GM10248 (cell line): ENCODE measurements at regions not wholly inside any gene's neighbourhood (a gene's known extent, or its start where the extent isn't known, plus 50 kb on each side); places are given as distances from the start of the nearest gene placed in this dataset.

ENCODE experiments used
- CTCF ChIA-PET: fragments of 300-600 bp; sonication (Branson Sonifier 250); formaldehyde crosslinking; extraction: SDS; loops from one replicate; lab custom pipeline; 2021; ENCODE audit warnings: antibody characterized with exemption; lab: Yijun Ruan, JAX
- POLR2A ChIA-PET: fragments of 350-650 bp; sonication (Branson Sonifier 250); formaldehyde crosslinking; extraction: SDS; loops from one replicate; lab custom pipeline; 2020; ENCODE audit warnings: antibody characterized with exemption; lab: Yijun Ruan, JAX
- DNase-seq: peaks from one replicate; pipeline ENCODE4 v3.0.0; 2012; ENCODE audit errors: extremely low spot score
- TF ChIP-seq, protein P1 (sequence below): IDR thresholded peaks from 2 replicates; pipeline ENCODE4 v1.5.1; 2012; ENCODE audit warnings: mild to moderate bottlenecking, low read depth; ENCODE audit errors: extremely low read depth, missing control alignments, control extremely low read depth

DNA sequence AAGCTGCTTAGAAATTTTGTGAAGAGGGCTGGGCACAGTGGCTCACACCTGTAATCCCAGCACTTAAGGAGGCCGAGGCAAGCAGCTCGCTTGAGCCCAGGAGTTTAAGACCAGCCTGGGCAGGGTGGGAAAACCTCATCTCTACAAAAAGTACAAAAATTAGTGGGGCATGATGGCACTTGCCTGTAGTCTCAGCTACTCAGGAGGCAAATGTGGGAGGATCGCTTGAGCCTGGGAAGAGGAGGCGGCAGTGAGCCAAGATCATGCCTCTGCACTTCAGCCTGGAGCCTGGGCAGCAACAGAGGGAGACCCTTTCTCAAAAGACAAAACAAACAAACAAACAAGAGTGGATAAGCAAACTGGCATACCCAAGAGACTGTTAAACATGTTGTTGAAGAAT is 308.3 kb upstream of the ADGRB3 start:
- POLR2A ChIA-PET, result no interaction called here
- DNase-seq, result no peak
- CTCF ChIA-PET, result no interaction called here
- TF ChIP-seq, protein P1, sequence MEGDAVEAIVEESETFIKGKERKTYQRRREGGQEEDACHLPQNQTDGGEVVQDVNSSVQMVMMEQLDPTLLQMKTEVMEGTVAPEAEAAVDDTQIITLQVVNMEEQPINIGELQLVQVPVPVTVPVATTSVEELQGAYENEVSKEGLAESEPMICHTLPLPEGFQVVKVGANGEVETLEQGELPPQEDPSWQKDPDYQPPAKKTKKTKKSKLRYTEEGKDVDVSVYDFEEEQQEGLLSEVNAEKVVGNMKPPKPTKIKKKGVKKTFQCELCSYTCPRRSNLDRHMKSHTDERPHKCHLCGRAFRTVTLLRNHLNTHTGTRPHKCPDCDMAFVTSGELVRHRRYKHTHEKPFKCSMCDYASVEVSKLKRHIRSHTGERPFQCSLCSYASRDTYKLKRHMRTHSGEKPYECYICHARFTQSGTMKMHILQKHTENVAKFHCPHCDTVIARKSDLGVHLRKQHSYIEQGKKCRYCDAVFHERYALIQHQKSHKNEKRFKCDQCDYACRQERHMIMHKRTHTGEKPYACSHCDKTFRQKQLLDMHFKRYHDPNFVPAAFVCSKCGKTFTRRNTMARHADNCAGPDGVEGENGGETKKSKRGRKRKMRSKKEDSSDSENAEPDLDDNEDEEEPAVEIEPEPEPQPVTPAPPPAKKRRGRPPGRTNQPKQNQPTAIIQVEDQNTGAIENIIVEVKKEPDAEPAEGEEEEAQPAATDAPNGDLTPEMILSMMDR, result no peak

DNA sequence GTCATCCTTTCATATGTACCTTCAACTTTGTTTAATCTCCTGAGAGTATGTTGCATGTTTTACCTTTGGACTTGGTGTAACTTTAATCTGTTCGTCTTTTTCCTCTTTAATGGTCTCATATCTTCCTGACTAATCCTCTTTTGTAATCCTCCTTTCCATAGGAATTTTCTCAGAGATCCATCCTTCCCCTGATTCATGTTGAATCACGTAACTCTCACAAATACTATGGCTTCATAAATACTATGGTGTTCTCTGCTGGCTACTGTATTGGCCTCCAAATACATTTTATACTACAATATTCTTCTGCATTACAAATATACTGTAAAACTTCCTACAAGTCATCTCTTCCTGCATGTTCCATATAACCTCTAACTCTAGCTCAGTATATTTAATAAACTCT is 317.7 kb upstream of the ADGRB3 start:
- TF ChIP-seq, protein P1, result no peak
- POLR2A ChIA-PET, result no interaction called here
- no peak for DNase-seq
- CTCF ChIA-PET, result interaction anchor here (0.8 kb wide), 1 partner anchor 12 kb away, joined by 4 read pairs; no protein-coding TSS in a partner anchor

DNA sequence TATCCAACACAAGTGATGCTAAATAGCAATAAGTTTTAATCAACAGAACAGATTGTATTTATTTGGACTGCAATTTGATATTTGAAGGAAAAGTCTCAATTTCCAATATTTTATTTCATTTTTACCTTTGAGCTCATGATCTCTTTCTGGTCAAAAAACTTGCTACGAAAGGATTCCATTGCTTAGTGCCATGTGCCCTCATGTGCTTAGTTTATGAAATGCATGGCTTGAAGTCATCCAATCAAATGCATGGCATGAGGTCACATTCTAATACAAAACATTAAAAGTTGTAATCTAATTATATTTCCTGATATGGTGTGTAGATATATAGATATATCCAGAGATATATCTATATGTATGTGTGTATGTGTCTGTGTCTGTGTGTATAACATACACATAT is 321.2 kb upstream of the ADGRB3 start:
- ChIA-PET POLR2A (no interaction called here), CTCF (no interaction called here)
- TF ChIP-seq, protein P1, result peak; percentile 43
- no peak for DNase-seq

DNA sequence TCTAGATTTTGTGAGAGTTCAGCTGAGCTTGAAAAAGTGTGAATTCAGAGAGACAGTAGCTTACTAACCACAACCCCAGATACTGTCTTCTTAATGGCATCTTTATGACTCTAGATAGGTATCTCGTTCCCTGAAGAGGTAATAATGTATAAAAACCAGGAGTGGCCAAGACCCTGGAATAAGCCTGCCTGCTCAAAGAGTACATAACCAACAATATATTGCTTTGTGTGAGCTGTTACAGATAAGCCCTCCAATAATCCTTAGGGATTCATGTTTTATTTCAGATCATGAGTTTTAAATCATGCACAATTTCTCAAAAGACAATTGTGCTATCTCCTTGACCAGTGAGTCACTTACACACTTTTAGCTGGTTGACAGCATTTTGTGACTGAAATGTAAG is 327.8 kb upstream of the ADGRB3 start:
- no peak for DNase-seq
- ChIA-PET CTCF (interaction anchor here (1.5 to 1.8 kb wide), 3 partner anchors 9 to 22 kb away, joined by 4 to 6 read pairs (median 4); no protein-coding TSS in a partner anchor), POLR2A (no interaction called here)
- TF ChIP-seq, protein P1, result no peak

DNA sequence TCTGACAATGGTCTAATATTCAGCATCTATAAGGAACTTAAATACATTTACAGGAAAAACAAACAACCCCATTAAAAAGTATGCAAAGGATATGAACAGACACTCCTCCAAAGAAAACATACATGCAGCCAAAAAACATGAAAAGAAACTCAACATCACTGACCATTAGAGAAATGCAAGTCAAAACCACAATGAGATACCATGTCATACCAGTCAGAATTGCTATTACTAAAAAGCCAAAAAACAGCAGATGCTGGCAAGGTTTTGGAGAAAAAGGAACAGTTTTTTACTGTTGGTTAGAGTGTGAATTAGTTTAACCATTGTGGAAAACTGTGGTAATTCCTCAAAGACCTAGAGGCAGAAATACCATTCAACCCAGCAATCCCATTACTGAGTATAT is 339.0 kb upstream of the ADGRB3 start:
- POLR2A ChIA-PET, result no interaction called here
- DNase-seq, result no peak
- CTCF ChIA-PET, result no interaction called here
- TF ChIP-seq, protein P1, result no peak

DNA sequence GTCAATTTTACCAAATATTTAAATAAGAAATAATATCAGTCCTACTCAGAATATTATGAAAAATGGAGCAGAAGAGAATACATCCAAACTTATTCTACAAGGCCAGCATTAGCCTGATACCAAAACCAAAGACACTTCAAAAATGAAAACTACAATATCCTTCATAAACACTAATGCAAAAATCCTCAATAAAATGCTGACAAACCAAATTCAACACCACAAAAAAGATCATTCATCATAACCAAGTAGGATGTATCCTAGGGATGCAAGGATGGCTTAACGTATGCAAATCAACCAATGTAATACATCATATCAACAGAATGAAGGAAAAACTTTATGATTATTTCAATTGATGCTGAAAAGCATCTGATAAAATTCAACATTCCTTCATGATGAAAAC is 352.4 kb upstream of the ADGRB3 start:
- TF ChIP-seq, protein P1, result no peak
- POLR2A ChIA-PET, result no interaction called here
- CTCF ChIA-PET, result no interaction called here
- no peak for DNase-seq
